ENCODE measurements at regions not wholly inside any gene's neighbourhood (a gene's known extent, or its start where the extent isn't known, plus 50 kb on each side); places are given as distances from the start of the nearest gene placed in this dataset.

- in situ Hi-C loops (cut with HindIII; ENCODE audit: low sequenced_read_pairs) = no loop called here
These were observed 183.1 kb downstream of the INO80D start for GRCh38 chr2:205902900-205903237.

GRCh38 chr2:205902041-205902899 is 183.7 kb downstream of the INO80D start:
- in situ Hi-C loops (cut with HindIII; ENCODE audit: low sequenced_read_pairs) = no loop called here

DNA sequence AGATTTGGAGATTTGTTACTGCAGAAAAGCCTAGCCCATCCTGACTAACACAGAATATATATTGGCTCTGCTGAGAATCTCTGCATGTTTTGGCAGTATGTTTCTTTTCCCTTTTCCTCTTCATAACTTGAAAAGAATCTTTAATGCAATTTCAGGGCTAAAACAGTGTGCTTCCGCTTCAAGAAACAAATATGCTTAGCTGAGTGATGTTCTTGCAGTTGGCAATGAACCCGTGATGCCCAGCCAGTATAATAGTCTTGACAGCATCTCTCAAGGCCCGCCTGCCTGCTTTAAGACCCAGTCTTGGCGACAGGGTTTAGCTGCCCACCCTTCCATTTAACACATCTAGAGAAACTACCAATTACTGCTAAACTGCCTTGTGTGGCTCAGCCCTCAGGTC is 184.5 kb downstream of the INO80D start:
- in situ Hi-C loops (cut with HindIII; ENCODE audit: low sequenced_read_pairs) = no loop called here

- in situ Hi-C loops (cut with HindIII; ENCODE audit: low sequenced_read_pairs) = no loop called here
These were observed 187.2 kb downstream of the INO80D start for GRCh38 chr2:205898744-205899143.

GRCh38 chr2:205895981-205896655 is 189.9 kb downstream of the INO80D start:
- in situ Hi-C loops (cut with HindIII; ENCODE audit: low sequenced_read_pairs) = no loop called here

DNA sequence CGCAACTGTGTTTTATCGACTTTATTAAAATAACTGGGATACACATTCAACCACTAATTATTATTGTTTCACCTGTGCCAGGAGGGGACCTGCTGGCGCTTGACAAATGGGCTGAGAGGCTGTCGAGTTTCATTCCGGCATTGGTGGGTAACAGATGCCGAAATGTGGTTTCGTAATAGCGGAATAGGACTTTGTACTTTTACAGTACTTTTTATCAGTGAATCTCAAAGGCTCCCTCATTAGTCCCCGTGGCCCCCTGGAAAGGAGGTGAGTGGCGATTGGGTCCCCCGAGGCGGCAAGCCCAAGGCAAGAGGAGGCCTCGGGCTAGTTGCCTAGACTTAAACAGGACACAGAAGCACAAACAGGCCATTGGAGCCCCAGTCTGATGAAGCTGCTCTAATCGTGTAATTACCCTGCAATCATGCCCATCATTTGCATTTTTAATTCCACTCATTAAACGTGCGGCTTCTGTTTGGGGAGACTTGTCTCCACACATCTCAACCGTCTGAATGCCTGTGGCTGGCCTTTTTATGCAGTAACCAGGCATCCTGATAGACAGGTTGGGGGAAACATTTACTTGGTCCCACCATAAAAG is 193.2 kb downstream of the INO80D start:
- in situ Hi-C loops (cut with HindIII; ENCODE audit: low sequenced_read_pairs) = no loop called here

GRCh38 chr2:205892251-205892655 is 193.7 kb downstream of the INO80D start:
- in situ Hi-C loops (cut with HindIII; ENCODE audit: low sequenced_read_pairs) = no loop called here

GRCh38 chr2:205889114-205889513 is 196.9 kb downstream of the INO80D start:
- in situ Hi-C loops (cut with HindIII; ENCODE audit: low sequenced_read_pairs) = no loop called here

- in situ Hi-C loops (cut with HindIII; ENCODE audit: low sequenced_read_pairs) = no loop called here
These were observed 198.3 kb downstream of the INO80D start for GRCh38 chr2:205887637-205888036.

DNA sequence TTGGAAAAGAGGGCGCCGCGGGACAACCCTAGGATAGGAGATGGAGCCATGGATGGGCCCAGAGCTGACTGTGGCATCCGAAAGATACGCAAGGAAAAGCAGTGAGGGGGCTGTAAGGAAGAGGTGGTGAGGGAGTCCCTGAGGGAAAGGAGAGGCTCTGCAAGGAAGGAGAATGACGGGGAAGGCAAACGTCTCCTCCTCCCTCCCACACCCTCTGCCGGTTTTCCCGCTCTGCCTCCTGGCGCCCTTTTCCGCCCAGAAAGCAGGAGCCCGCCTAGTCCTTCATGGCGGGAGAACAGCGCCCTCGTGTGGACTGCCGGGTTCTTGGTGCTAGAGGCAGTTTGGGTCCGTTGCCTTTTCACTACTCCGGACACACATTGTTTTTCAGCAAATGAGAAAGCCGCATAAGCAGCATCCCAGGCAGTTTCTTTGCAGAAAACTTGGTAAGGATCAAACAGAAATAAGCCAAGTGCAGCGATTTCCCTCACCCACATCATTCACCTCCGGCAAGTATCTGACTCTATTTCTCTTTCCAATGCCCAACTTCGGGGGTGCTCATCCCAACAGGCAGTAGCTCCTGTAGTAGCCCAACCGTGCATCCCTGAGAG is 200.4 kb downstream of the INO80D start:
- in situ Hi-C loops (cut with HindIII; ENCODE audit: low sequenced_read_pairs) = no loop called here

DNA sequence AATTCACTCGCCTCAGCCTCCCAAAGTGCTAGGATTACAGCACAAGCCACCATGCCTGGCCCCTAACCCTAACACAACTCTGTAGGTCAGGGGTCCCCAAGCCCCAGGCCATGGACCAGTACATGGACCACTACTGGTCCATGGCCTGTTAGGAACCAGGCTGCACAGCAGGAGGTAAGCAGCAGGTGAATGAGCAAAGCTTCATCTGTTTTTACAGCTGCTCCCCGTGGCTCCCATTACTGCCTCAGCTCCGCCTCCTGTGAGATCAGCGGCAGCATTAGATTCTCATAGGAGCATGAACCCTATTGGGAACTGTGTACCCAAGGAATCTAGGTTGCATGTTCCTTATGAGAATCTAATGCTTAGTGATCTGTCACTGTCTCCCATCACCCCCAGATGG is 201.7 kb downstream of the NRP2 start:
- in situ Hi-C loops (cut with HindIII; ENCODE audit: low sequenced_read_pairs) = no loop called here

- in situ Hi-C loops (cut with HindIII; ENCODE audit: low sequenced_read_pairs) = no loop called here
These were observed 200.6 kb downstream of the NRP2 start for GRCh38 chr2:205882806-205883425.

GRCh38 chr2:205880048-205880447 is 197.7 kb downstream of the NRP2 start:
- in situ Hi-C loops (cut with HindIII; ENCODE audit: low sequenced_read_pairs) = no loop called here

DNA sequence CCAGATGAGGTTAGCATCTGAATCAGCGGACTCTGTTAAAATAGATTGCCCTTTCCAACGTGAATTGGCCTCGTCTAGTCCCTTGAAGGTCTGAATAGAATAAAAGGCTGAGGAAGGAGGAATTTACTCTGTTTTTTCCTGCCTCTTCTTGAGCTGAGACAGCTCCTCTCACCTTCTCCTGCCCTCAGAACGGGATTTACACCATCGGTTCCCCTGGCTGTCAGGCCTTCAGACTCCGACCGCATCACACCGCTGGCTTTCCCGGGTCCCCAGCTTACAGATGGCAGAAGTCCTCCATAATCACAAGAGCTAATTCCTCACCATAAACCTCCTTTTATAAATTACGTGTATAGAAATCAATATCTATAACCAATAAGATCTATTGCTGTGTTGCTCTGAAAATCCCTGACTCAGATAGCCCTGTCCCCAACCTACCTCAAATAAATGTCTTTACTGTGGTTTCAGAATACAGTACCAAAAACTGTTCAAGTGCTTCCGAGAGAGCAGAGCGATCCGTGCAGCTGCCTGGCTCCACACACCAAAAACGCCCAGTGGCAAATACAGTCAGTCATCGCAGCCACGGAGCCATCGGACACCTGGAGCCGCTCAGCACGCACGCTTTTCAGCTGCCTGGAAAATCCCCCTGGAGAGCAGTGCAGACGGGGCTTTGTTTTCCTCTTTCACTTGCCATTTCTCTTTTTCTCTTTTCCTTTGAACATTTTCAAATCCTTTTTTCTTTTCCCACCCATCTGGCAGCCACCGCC is 196.9 kb downstream of the NRP2 start:
- in situ Hi-C loops (cut with HindIII; ENCODE audit: low sequenced_read_pairs) = no loop called here

GRCh38 chr2:205877496-205877895 is 195.2 kb downstream of the NRP2 start:
- in situ Hi-C loops (cut with HindIII; ENCODE audit: low sequenced_read_pairs) = no loop called here

- in situ Hi-C loops (cut with HindIII; ENCODE audit: low sequenced_read_pairs) = no loop called here
These were observed 193.8 kb downstream of the NRP2 start for GRCh38 chr2:205876127-205876526.

DNA sequence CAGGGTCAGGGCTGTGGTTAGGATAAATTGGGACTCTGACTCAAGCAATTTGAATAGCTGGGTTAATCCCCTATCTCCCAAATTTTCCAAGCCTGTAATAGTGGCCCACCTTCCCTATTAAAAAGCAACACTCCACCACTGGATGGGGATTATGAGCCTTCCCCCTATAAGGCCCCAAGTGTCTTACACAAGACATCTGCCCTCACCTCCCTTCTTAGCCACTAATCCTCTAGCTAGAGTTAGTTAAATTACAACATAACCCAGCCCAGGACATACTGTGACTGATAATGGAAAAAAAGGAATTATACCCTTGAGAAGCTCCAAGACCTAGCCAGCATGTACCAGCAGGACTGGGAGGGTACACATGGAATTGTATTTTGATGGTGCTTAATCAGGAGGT is 190.4 kb downstream of the NRP2 start:
- in situ Hi-C loops (cut with HindIII; ENCODE audit: low sequenced_read_pairs) = loop anchor here (5.0 kb wide), 1 partner anchor 65 kb away; no protein-coding TSS in a partner anchor

GRCh38 chr2:205869439-205869838 is 187.1 kb downstream of the NRP2 start:
- in situ Hi-C loops (cut with HindIII; ENCODE audit: low sequenced_read_pairs) = no loop called here

DNA sequence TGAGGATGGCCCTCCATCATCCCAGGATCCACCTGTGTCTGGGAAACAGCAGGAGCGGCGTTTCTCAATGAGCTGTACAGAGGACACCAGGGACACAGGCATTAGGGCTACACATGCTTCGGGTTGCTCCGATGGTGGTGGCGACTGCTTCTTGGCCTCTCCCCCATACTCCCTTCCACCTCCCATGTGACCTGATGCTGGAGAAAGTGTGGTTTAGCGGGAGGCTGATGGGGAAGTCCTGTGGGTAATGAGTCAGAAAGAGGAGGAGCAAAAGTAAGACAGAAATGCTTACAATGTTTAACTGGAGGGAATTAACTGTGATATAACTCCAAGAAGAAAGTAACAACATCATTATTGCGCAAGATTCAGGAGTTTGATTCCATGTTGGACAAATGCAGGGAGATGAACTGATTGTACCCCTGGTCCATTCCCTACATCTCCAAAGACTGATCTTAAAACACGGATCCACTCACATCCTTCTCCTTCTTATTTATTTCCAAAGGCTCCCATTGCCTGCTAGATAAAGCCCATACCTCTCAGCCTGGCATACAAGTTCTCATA is 186.6 kb downstream of the NRP2 start:
- in situ Hi-C loops (cut with HindIII; ENCODE audit: low sequenced_read_pairs) = no loop called here

DNA sequence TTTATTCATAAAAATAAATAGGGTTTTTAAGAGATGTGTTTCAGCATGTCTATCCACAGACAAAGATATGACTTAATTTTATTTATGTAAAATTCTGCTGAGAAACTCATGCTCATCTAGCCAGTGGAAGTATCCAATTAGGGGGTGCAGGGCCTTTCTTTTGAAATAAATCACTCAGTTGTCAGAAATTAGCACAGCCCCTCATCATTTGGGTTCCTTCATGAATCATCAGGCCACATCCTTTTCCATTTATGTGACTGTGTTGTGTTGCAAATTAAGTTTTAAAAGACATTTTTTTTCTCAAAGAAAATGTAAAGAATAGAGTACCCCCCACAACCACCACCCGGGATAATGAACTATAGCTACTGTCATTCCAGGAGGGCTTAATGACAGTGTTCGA is 185.8 kb downstream of the NRP2 start:
- in situ Hi-C loops (cut with HindIII; ENCODE audit: low sequenced_read_pairs) = no loop called here
